Stimulated activated CD8-positive, alpha-beta memory T cell treated with anti-CD3 and anti-CD28 coated beads, Interleukin-7, amount 100 ng/mL, for 4 hours (primary cell): ENCODE measurements at regions not wholly inside any gene's neighbourhood (a gene's known extent, or its start where the extent isn't known, plus 50 kb on each side); places are given as distances from the start of the nearest gene placed in this dataset.

Experiments used
- DNase-seq, 2 donors: peaks; one replicate each; pipeline ENCODE4 v3.0.0-alpha.2; 2020; ENCODE audit warnings: low read depth in 2 of 2

GRCh38 chr5:125826214-125826613 lies 597.0 kb upstream of the GRAMD2B start:
- DNase-seq: no peak

- no peak for DNase-seq
These were observed 593.9 kb upstream of the GRAMD2B start for GRCh38 chr5:125829349-125829748.

- DNase-seq: no peak
These were observed 589.8 kb upstream of the GRAMD2B start for GRCh38 chr5:125833398-125833797.

- DNase-seq: no peak
These were observed 588.6 kb upstream of the GRAMD2B start for GRCh38 chr5:125834438-125835115.

GRCh38 chr5:125835293-125836172 lies 587.7 kb upstream of the GRAMD2B start:
- DNase-seq: no peak

GRCh38 chr5:125836256-125836655 lies 587.0 kb upstream of the GRAMD2B start:
- DNase-seq: no peak

GRCh38 chr5:125837866-125838265 lies 585.3 kb upstream of the GRAMD2B start:
- no peak for DNase-seq

- no peak for DNase-seq
These were observed 575.6 kb upstream of the GRAMD2B start for GRCh38 chr5:125847561-125847960.

GRCh38 chr5:125848751-125849150 lies 574.5 kb upstream of the GRAMD2B start:
- no peak for DNase-seq

GRCh38 chr5:125856949-125857348 lies 566.3 kb upstream of the GRAMD2B start:
- DNase-seq: no peak

- no peak for DNase-seq
These were observed 559.6 kb upstream of the GRAMD2B start for GRCh38 chr5:125863579-125863978.

GRCh38 chr5:125865166-125865815 lies 557.9 kb upstream of the GRAMD2B start:
- DNase-seq: no peak

- DNase-seq: no peak
These were observed 555.2 kb upstream of the GRAMD2B start for GRCh38 chr5:125868036-125868435.

GRCh38 chr5:125870256-125870655 lies 553.0 kb upstream of the GRAMD2B start:
- no peak for DNase-seq

GRCh38 chr5:125874057-125874456 lies 549.2 kb upstream of the GRAMD2B start:
- no peak for DNase-seq

- DNase-seq: no peak
These were observed 548.5 kb upstream of the GRAMD2B start for GRCh38 chr5:125874717-125875116.

- no peak for DNase-seq
These were observed 546.0 kb upstream of the GRAMD2B start for GRCh38 chr5:125877248-125877647.

GRCh38 chr5:125882061-125882460 lies 541.1 kb upstream of the GRAMD2B start:
- DNase-seq: no peak

- DNase-seq: no peak
These were observed 540.0 kb upstream of the GRAMD2B start for GRCh38 chr5:125883223-125883622.

GRCh38 chr5:125888358-125888757 lies 534.9 kb upstream of the GRAMD2B start:
- no peak for DNase-seq

GRCh38 chr5:125890511-125890931 lies 532.7 kb upstream of the GRAMD2B start:
- no peak for DNase-seq

GRCh38 chr5:125891061-125891725 lies 532.0 kb upstream of the GRAMD2B start:
- no peak for DNase-seq
